HG03039 (cell line): ENCODE measurements at regions not wholly inside any gene's neighbourhood (a gene's known extent, or its start where the extent isn't known, plus 50 kb on each side); places are given as distances from the start of the nearest gene placed in this dataset.

ENCODE experiments used
- ATAC-seq: cut with Tn5 transposase; IDR thresholded peaks from one replicate; pipeline ENCODE4 v1.9.1; 2021; ENCODE audit warnings: mild to moderate bottlenecking, moderate library complexity; ENCODE audit not compliant: unreplicated experiment

GRCh38 chr13:74820809-74821208 lies 661.2 kb downstream of the TBC1D4 start:
- ATAC-seq = no peak

GRCh38 chr13:74819549-74819948 lies 662.4 kb downstream of the TBC1D4 start:
- ATAC-seq = no peak

- ATAC-seq = no peak
These were observed 665.2 kb downstream of the TBC1D4 start for GRCh38 chr13:74816737-74817136.

DNA sequence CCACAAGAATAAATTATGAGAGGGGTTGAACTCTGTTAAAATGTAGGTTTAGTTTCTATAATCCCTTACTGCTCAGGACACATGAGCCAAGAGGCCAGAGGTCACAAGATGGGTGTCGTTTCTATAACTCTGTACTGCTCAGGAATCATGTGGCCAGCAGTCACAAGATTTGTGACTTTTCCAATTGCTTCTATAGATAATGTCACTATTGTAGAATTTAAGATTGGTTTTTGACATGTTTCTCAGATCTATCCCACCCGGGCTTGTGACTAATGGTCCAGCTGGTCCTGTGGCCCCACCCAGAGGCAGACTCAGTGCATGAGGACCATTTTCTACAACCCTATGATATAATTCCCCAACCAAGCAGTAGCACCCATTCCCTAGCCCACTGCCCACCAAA lies 662.0 kb upstream of the KLF12 start:
- no peak for ATAC-seq

- ATAC-seq = no peak
These were observed 661.3 kb upstream of the KLF12 start for GRCh38 chr13:74795526-74795925.

GRCh38 chr13:74794582-74794981 lies 660.4 kb upstream of the KLF12 start:
- no peak for ATAC-seq

GRCh38 chr13:74794147-74794546 lies 659.9 kb upstream of the KLF12 start:
- no peak for ATAC-seq

DNA sequence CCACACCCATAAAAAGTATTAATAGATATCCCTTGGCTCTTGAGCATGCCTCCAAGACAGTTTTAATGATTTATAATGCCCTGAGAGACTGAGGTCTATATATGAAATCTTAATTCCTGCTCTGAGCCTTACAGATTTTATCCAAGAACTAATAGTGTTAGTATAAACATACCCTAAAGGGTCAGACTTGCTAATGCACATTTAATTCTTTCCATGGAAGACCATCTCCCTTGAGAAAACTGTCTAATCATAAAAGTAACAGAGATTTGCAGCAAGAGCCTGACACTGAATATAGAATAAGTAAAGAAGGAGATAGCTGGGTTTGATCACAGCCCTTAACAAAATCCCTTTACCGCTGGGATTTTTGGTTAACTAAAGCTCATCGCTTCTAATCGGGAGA lies 650.8 kb upstream of the KLF12 start:
- no peak for ATAC-seq

DNA sequence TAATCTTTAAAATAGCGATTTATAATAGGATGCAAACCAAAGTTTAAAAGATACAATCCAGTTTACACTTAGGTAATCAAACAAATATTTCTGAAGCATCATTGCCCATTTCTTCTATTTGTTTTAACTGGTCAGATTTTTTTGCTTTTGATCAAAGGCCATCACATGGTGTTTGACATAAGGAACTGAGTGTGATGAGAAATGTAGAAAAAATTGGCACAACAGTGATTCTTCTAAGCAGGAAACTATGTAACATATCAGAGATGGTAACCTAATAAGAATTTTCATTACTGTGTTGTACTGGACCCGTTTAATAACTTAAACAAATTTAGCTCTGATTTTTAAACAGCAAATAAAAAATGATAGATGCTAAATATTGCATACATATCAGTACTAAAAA lies 644.7 kb upstream of the KLF12 start:
- no peak for ATAC-seq

- no peak for ATAC-seq
These were observed 643.9 kb upstream of the KLF12 start for GRCh38 chr13:74778087-74778486.

DNA sequence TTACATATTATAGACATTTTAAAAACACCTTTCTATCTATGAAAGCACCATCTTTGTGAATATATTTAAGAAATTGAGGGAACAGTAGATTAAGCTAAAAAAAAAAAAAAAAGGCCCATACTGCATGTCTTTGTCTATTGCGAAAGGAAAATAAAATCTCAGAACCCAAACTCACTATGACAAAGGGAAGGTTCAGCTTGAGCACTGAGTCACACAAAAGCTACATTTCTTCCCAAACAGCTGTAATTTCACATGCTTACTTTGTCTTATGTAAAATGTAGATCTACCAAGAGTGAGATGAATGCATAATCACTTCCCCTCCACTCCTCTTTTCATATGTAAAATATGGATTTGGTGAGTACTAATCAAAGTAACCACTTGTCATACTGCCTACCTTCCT lies 640.1 kb upstream of the KLF12 start:
- no peak for ATAC-seq

- no peak for ATAC-seq
These were observed 639.0 kb upstream of the KLF12 start for GRCh38 chr13:74773248-74773647.

DNA sequence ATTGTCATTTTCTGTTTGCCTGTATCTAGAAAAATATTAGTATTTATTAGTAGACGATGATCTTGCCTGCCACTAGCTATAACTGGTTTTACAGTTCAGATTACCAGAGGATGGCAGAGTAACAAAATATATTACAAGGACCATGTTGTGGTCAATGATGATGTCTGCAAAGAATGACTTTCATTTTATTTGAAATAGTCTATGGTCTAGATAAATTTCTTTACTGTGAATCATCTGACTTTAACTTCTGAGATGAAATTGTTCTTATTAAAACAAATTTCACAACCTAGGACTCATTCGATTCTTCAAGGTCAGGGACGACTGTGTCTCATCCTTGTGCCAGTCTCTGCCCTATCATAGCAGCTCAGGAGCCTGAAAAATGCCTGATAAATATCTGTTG lies 637.8 kb upstream of the KLF12 start:
- ATAC-seq = no peak

- no peak for ATAC-seq
These were observed 636.2 kb upstream of the KLF12 start for GRCh38 chr13:74770361-74770760.

DNA sequence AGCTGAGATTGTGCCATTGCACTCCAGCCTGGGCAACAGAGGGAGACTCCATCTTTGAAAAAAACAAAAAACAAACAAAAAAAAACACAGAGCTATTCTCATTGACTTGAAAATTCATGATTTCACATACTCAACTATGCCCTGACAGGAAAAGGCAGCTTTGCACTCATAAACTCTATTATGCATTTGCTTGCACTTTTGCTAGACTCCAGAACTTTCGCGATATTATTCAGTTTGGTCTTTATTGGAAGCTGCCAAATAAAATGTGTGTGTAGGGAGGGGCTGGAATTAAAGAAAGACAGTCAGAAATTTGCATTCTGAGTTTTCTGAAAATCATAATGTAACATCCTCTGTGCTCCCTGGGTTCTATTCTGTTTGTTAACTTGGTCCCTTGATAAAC lies 635.1 kb upstream of the KLF12 start:
- no peak for ATAC-seq

GRCh38 chr13:74768521-74769085 lies 634.4 kb upstream of the KLF12 start:
- no peak for ATAC-seq

DNA sequence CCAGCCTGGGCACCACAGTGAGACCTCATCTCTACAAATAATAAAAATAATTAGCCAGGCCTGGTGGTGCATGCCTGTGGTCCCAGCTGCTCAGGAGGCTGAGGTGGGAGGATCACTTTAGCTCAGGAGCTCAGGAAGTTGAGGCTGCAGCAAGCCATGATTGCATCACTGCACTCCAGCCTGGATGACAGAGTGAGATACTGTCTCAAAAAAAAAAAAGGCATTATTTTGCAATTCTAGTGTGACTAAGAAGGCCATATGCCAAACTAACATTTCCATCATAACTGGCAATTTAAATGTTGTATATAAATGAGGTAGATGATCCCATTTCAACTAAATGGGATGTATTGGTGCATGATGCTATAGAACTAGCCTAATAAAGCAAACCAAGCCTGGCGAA lies 632.8 kb upstream of the KLF12 start:
- no peak for ATAC-seq

- no peak for ATAC-seq
These were observed 631.8 kb upstream of the KLF12 start for GRCh38 chr13:74765955-74766354.

- no peak for ATAC-seq
These were observed 627.9 kb upstream of the KLF12 start for GRCh38 chr13:74761801-74762757.

DNA sequence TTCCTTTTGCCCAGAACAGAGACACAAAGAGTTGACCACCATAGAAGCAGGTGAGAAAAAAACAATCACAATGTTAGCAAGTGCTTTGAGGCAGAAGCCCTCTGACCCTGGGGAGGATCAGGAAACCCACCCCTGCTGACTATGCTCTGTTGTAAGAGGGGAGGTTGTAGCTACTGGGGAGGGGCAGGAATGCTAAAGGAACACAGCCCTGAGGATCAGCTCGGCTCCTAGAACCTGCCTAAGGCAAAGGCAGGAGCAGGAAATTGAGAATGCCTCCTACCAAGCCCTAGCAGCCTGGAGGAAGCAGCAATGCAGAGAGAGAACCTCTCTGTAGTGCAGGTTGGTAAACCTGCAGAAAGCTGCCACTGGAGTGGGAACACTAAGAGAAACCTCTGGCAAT lies 624.0 kb upstream of the KLF12 start:
- ATAC-seq = no peak

DNA sequence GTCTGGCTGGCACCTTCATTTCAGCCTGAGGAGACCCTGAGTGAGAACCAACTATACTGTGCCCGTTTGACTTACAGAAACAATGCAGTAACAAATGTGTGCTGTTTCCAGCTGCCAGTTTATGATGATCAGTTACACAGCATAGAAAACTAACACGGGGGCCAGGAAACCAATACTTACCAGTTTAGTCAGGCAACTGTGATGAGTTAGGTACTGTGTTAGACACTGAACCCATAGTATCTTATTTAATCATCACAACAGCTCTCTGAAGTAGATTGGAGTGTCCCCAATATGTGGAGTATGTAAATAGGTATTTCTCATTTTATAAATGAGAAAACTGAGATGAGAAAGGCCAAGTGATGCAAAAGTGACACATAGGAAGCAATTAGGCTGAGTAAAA lies 620.9 kb upstream of the KLF12 start:
- no peak for ATAC-seq

DNA sequence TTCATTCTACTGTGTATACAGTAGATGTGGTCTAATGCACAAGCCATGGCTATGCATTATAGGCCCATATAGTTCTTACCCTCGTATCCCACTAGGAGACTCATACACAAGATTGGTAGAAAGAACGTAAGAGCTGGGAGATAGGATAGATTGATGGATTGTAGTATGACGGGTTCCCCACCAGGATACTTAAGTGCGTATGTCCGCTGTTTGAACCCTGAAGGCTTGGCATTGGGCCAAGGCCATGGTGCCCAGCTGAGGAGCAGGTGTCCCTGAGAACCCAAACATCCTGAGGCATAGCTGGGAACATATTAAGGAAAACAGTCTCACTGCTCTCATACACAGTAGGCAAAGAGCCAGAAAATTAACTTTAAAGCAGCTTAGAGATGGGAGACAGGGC lies 617.5 kb upstream of the KLF12 start:
- ATAC-seq = no peak
